Keratinocyte (primary cell): ENCODE measurements at regions not wholly inside any gene's neighbourhood (a gene's known extent, or its start where the extent isn't known, plus 50 kb on each side); places are given as distances from the start of the nearest gene placed in this dataset.

ENCODE experiments used
- EZH2 ChIP-seq: IDR thresholded peaks from one replicate; pipeline ENCODE4 v1.6.1; 2012; ENCODE audit warnings: inconsistent platforms, mild to moderate bottlenecking, low read length, moderate library complexity
- TF ChIP-seq, protein P1 (sequence below), 3 experiments: IDR thresholded peaks in 1 of 3; conservative IDR thresholded peaks in 1 of 3; optimal IDR thresholded peaks in 1 of 3; 2 replicates in 2 of 3; 3 replicates in 1 of 3; pipeline versions ENCODE3 to v1.5.1; 2011; ENCODE audit warnings: low read length in 3 of 3, mild to moderate bottlenecking in 3 of 3, moderate library complexity in 2 of 3, control low read depth in 1 of 3, inconsistent platforms in 1 of 3; ENCODE audit not compliant: insufficient read depth in 2 of 3; ENCODE audit errors: extremely low read depth in 1 of 3

GRCh38 chr12:125645724-125646123 lies 580.5 kb downstream of the AACS start:
- TF ChIP-seq, protein P1, sequence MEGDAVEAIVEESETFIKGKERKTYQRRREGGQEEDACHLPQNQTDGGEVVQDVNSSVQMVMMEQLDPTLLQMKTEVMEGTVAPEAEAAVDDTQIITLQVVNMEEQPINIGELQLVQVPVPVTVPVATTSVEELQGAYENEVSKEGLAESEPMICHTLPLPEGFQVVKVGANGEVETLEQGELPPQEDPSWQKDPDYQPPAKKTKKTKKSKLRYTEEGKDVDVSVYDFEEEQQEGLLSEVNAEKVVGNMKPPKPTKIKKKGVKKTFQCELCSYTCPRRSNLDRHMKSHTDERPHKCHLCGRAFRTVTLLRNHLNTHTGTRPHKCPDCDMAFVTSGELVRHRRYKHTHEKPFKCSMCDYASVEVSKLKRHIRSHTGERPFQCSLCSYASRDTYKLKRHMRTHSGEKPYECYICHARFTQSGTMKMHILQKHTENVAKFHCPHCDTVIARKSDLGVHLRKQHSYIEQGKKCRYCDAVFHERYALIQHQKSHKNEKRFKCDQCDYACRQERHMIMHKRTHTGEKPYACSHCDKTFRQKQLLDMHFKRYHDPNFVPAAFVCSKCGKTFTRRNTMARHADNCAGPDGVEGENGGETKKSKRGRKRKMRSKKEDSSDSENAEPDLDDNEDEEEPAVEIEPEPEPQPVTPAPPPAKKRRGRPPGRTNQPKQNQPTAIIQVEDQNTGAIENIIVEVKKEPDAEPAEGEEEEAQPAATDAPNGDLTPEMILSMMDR (optimal IDR thresholded peaks at IDR 0.05 in 1 of 3, IDR thresholded peaks at IDR 0.05 in 1 of 3, conservative IDR thresholded peaks at IDR 0.05 in 1 of 3; ENCODE audit: extremely low read depth in 1 of 3, insufficient read depth in 2 of 3, low read length in 3 of 3), result no peak
- TF ChIP-seq EZH2, result no peak
